Transverse colon (tissue), 4 donors: ENCODE measurements at regions not wholly inside any gene's neighbourhood (a gene's known extent, or its start where the extent isn't known, plus 50 kb on each side); places are given as distances from the start of the nearest gene placed in this dataset.

Source experiments
- CTCF ChIP-seq, 5 experiments: fragments of 200-600 bp in 3 of 5; fragments of 450-650 bp in 2 of 5; sonication (generic) in 3 of 5; IDR thresholded peaks; 1 replicate in 2 of 5; 2 replicates in 3 of 5; pipeline ENCODE4 v1.5.1; 2016 to 2017; ENCODE audit warnings: antibody characterized with exemption in 5 of 5, inconsistent platforms in 3 of 5, mild to moderate bottlenecking in 2 of 5, moderate library complexity in 1 of 5
- POLR2A ChIP-seq: fragments of 450-650 bp; IDR thresholded peaks from one replicate; pipeline ENCODE4 v1.6.1; 2016; ENCODE audit warnings: antibody characterized with exemption, mild to moderate bottlenecking, moderate library complexity
- POLR2AphosphoS5 ChIP-seq, 3 donors: sonication (generic); formaldehyde crosslinking; IDR thresholded peaks; one replicate each; pipeline ENCODE4 v1.6.1; 2016; ENCODE audit warnings: antibody characterized with exemption in 3 of 3

GRCh38 chr15:91620229-91620628 lies 233.3 kb upstream of the SLCO3A1 start:
- TF ChIP-seq CTCF (IDR thresholded peaks at IDR 0.05) = no peak
- TF ChIP-seq POLR2AphosphoS5 (IDR thresholded peaks at IDR 0.05) = no peak
- TF ChIP-seq POLR2A = no peak
